HFF-Myc (cell line): ENCODE measurements at regions not wholly inside any gene's neighbourhood (a gene's known extent, or its start where the extent isn't known, plus 50 kb on each side); places are given as distances from the start of the nearest gene placed in this dataset.

Source experiments
- DNase-seq: peaks from one replicate; pipeline ENCODE4 v3.0.0-alpha.2; 2011; ENCODE audit warnings: low read depth; ENCODE audit errors: extremely low read depth
- H3K4me3 ChIP-seq: replicated peaks from 2 replicates; pipeline ENCODE4 v1.5.1; 2011; ENCODE audit warnings: low read depth, mild to moderate bottlenecking, control low read depth, low read length
- CTCF ChIP-seq: IDR thresholded peaks from 2 replicates; pipeline ENCODE4 v1.5.1; 2012; ENCODE audit warnings: mild to moderate bottlenecking, low read depth, low read length, control low read depth; ENCODE audit errors: missing control alignments

- H3K4me3 ChIP-seq, result no peak overlapping the region
- no peak for DNase-seq
- TF ChIP-seq CTCF, result no peak
Observed at GRCh38 chr10:131464789-131465188, 153.3 kb upstream of the TCERG1L start.

- no peak for TF ChIP-seq CTCF
- DNase-seq, result no peak
- no peak overlapping the region for H3K4me3 ChIP-seq
Observed at GRCh38 chr10:131469551-131469950, 158.0 kb upstream of the TCERG1L start.

GRCh38 chr10:131473645-131474044, 162.1 kb upstream of the TCERG1L start:
- TF ChIP-seq CTCF, result no peak
- no peak overlapping the region for H3K4me3 ChIP-seq
- no peak for DNase-seq

- no peak overlapping the region for H3K4me3 ChIP-seq
- DNase-seq, result no peak
- TF ChIP-seq CTCF, result no peak
Observed at GRCh38 chr10:131474416-131474815, 162.9 kb upstream of the TCERG1L start.

- DNase-seq, result no peak
- no peak overlapping the region for H3K4me3 ChIP-seq
- no peak for TF ChIP-seq CTCF
Observed at GRCh38 chr10:131475043-131475442, 163.5 kb upstream of the TCERG1L start.

GRCh38 chr10:131475803-131476202, 164.3 kb upstream of the TCERG1L start:
- no peak for TF ChIP-seq CTCF
- H3K4me3 ChIP-seq, result no peak overlapping the region
- no peak for DNase-seq

GRCh38 chr10:131477457-131478121, 166.1 kb upstream of the TCERG1L start:
- no peak overlapping the region for H3K4me3 ChIP-seq
- no peak for DNase-seq
- TF ChIP-seq CTCF, result no peak
